NCI-H774 (cell line): ENCODE measurements at regions not wholly inside any gene's neighbourhood (a gene's known extent, or its start where the extent isn't known, plus 50 kb on each side); places are given as distances from the start of the nearest gene placed in this dataset.

Experiments
- DNase-seq: peaks from one replicate; lab custom pipeline; 2025; lab: John Stamatoyannopoulos, UW

DNA sequence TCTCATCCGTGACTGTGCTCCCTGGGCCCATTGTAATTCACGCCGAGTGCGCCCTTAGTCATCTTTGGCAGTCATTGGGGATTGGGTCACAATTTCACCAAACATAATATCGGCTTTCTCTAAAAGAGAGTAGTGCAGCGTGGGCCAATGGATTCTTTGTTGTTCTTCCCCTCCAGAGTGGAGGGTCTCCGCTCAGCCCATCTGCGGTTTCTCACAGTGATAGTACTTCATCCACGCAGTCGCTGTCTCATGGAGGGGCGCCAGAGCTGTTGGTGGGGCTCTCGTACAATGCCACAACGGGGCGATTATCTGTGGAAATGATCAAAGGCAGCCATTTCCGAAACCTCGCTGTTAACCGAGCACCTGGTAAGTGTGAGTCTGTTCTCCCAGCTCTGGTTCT lies 321.8 kb downstream of the SNAPC1 start:
- no peak for DNase-seq

DNA sequence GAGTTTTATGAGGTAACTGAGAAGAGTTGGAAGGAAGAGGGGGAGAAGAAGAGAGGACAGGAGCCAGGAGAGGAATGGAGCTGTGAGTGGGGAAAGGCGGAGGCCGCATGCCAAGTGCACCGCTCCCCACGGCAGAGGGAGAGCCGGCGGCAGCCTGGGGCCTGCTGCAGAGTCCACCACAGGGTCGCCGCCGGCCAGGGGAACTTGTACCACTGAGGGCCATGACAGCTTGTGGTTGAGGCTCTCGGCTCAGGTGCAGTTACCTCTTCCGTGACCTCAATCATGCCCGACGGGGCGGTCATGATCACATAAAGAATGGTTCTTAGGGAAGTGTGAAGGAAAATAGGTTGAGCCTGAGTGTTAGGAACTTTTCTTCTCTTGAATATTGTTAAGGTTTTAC lies 325.0 kb downstream of the SNAPC1 start:
- DNase-seq = no peak

DNA sequence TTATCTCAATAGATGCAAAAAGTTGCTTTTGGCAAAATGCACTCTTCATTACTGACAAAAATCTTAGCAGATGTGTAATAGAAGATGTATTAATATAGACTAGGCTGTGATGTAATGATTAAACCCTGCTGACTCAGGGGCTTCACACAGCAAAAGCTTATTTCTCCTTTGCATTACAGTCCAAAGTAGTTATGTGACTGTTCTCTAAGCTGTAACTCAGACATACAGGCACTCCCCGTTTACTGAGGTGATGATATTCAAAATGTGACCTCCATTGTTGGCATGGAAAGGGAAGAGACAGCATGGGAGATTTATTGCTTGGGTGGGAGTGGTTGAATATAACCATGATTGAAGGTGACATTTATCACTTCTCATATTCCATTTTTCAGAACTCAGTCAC lies 331.5 kb downstream of the SNAPC1 start:
- DNase-seq = no peak

DNA sequence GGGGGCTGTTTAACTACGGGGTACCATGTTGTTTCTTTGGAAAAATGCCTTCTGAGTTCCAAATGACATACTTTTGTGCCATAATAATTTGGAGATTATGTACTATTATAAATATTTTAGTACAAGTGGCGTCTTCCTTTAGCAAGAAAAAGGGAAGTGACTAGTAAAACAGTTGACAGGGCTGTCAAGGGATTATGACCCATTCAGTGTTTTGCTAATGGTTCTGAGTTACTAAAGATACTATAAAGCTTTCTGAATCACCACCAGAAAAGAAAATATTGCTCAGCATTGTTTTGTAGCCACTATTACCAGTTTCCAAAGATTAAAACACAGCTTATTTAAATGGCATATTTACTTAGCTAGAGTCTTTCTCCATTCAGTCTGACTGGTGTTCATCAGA lies 334.9 kb downstream of the SNAPC1 start:
- no peak for DNase-seq

DNA sequence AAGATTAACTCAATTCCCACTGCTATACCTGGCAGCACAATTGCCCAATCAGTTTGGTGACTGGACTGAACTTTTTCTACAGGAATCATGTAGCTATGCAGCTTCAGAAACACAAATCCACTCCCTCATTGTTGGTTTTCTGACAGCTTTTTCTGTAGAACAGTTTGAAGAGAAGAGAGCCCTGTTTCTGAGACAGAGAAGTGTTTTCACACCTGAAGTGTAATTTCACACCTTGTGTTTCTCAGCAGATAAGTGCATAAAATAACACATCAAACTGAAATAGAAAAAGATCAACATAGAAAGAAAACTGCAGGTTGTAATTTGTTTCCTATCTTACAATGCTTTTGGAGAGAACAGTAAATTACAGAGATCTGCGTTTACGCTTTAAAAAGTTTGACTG lies 335.6 kb downstream of the SNAPC1 start:
- no peak for DNase-seq

DNA sequence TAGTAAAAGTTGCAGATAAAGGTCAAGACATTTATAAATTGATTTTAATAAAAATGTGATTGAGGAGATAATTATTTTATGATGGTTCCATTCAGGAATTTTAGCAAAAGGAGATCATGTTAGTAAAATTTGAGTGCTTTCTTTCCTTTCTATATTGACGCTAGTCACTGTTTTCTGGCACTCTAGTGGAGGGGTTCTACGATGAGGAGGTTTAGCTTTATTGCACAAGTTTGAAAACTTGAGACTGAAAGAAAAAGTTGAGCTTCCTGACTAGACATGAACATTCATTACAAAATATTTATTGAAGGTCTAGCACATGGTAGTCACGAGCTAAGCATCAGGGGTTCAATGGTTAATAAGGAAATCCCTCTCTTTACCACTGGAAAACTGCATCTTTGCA lies 336.1 kb downstream of the SNAPC1 start:
- no peak for DNase-seq

DNA sequence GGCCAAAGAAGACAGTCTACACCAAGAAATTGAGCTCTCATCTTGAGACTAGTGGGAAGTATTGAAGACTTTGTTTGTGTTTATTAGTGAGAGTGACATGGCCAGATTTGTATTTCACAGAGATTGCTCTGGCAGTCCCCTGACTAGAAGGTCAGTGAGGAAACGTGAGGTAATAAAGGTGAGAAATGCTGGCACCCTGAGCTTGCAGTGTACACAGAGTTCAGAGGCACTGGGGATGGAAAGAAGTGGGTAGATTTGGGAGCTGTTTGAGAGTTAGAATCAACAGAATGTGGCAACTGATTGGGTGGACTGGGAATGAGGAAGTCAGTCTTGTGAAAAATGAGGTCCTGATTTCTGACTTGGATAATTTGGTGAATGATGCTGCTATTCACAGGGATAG lies 336.9 kb downstream of the SNAPC1 start:
- no peak for DNase-seq

DNA sequence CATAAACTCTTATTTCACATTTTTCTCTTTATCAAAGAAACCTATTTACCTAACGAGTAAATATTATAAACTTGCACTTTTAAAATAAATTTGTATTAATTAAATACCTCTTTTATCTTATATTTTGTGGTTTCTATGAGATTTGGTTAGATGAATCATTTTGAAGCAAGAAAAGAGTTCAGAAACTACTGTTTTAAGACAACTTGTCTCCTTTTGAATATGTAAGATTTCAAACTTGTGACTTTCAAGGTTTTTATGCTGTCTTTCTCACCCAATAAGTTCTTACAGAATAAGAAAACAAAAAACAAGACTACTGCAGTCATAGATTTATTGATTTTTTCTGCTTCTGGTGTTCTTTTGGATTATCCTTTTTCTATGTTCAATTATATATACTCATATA lies 339.0 kb downstream of the SNAPC1 start:
- no peak for DNase-seq

DNA sequence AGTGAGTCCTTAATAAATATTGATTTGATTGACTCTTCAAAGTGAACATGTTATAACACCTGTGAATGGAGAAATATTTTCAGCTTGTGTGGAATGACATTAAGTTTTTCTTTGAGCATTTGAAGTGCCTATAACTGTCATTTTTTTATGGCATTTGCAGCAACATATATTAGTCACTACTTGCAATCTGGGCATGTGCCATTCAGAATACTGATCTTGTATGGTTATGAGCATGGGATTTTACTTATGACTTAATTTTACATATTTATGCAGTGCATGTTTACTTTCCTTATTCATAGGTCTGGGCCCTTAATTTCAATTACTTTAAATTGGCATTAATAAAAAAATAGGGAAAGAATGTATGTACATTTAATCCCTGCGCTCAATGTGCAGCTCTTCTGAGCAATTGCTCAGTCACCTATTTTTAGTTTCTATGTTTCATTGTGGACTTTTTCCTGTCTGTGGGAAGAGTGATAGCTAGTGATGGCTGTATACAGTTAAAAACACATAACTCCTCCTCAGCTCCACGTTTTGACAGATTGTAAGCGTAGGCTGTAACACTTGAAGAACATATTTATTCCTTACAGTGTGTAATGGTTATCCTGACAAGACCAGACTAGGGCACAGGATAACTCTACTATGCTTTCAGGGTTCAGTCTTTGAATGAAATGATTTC lies 339.6 kb downstream of the SNAPC1 start:
- DNase-seq = no peak

DNA sequence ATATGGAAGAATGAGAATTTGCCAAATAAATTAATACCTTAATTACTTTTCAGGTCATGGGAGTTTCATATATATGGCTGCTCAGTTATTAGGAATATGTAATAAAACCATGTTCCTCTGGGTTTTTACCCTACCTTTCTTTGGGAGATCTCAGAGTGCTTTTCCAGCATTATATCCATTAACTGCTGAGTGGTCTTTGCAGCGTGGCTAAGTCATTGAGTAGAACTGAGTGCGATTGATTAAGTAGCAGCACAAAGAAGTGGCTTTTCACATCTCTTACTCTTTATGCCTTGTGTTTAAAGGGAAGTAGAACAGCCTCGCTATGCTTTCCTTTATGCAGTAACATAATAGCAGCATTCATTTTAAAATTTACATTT lies 340.1 kb downstream of the SNAPC1 start:
- DNase-seq = no peak

DNA sequence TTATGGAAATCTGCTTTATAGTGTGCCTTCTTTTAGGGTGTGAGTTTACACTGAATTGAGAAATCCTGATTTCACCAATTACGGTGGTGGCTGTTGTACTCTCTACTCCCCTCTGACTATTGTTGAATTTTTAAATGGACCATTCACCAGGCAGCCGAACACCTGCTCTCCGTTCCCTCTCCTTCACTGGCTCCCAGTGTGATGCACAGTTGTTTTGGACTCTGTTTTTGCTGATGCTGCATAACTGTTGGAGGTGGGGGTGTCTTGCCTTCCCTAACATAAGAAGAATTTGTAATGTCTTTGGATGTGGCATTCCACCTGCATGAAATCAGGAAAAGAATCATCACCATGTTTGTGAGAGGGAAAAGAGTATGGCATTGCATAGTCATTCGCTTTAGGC lies 341.2 kb downstream of the SNAPC1 start:
- no peak for DNase-seq

DNA sequence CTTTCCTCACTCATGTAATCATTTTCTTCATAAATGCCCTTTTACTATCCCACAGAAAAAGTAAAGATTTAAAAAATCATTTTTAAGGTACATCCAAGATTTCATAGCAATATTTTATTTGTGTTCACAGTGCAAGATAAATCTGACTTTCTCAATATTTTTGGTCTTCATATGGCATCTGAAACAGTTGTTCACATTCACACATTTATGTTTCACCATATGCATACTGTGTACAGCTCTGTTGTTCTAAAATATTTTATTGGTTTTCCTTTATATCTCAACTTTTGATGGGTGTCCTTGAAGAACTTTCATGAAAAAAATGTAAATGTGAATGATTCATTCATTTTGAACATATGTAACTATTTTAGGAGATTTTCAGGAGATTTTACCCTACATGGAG lies 348.7 kb downstream of the SNAPC1 start:
- no peak for DNase-seq

DNA sequence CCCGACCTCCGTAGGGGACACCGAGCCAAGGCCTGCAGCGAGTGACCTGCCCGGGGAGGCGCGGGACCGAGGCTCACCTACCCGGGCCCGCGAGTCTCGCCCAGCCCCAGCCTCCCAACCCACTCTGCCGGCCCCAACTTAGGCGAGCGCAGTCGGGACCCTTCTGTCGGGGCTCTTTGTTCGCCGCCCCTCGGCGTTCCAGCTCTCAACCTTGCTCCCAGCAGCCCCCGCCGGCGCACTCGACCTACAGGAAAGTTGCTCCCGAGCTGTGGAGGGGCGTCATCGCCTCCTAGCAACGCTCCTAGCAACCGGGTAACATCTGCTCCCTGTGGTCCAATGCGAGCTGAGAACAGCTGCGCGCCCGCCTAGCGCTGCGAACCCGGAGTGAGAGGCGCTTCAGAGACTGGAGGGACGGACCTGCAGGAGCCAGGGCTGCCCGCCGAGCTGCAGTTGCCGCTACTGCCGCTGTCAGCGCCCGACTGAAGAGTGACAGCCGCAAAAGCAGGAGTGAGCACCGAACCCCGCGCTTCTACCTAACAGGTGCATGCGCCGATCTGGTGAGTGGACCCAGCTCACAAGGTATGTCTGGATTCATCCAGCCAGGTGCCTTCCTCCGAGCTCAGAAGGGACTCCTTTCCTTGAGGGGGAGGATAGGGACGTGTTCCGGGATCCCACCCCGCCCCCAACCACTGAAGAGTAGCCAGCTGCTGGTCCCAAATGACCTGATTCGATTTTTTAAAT lies 355.0 kb downstream of the SNAPC1 start:
- peak; percentile 58 for DNase-seq

DNA sequence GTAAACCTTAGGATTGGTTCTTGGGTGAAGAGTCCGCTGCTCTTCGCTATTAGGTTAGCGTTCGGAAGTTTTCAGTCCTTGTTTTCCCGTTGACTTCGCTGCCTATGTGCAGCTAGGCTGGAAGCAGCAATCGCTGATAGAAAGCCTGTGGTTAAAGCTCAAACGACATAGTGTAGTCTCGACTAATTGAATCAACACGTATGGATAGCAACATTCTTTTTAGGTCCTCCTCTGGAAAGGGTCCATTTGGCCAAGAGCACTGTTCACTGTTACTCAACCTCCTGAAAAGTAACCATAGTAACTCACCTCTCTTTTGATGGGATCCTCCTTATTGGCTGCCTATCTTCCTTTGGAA lies 355.5 kb downstream of the SNAPC1 start:
- no peak for DNase-seq

DNA sequence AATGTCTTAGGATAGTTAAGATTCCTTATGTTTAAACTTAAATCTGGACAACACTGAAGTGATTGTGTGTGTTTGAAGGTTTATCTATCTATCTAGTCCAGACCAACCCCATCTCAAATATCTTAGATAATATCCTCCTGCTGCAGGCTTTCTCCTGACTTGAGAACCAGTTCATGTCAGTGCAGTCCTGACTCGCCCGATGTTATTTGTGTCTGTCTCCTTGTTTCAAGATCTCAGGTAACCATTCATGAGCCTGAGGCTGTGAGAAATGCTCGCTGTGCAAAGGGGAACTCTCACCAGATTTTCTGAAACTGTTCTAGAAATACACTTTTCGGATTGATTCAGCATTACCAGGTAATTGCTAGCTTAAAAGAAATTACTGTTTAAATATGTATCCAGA lies 356.2 kb downstream of the SNAPC1 start:
- no peak for DNase-seq

DNA sequence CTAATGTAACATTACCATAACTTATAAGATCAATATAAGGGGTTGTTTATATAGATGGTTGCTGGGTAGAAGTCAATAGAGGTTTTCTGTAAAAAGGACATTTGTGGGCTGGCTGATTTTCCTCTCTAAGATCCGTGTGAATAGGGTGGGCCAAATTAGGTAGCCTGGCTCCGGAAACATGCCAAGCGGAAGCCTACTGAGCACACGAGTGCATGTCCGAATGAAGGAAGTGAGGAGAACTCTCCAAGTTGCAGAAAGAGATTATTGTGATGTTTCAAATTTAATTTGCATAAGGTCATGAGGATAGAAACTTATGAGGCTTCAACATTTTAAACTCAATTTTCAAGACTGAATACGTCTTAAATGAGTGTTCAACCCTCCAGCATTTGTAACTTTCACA lies 356.7 kb downstream of the SNAPC1 start:
- DNase-seq = no peak

DNA sequence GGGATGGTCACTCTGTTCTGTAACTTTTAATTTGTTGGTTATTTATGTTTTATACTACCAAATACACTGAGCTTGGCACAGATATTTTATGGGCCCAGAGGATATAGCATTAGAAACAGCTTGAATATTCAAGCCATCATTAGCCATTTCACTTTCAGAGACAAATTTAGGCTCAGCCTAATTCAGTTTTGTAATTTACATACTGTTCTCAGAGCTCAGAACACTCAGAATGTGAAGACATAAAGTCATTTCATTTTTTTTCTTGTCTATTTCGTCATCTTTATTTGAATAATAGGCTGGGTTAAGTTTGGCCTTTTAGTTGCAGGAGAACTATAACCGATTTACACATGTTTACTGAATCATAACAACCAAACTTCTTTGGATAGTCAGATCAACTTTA lies 361.7 kb downstream of the SNAPC1 start:
- no peak for DNase-seq

DNA sequence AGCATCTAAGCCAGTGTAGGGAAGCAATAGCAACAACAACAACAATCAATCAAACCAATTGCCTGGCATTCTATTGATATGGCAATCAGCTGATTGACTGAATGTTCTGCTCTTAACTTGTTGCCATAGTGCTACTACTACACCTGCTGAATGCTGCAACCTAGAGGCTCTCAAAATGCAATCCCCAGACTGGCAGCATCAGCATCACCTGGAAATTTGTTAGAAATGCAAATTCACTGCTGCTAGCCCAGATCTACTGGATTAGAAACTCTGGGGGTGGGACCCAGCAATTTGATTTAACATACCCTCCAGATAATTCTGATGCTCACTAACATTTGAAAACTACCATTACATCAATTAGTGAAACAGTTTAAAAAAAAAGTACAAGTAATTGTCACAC lies 363.6 kb downstream of the SNAPC1 start:
- DNase-seq = no peak

DNA sequence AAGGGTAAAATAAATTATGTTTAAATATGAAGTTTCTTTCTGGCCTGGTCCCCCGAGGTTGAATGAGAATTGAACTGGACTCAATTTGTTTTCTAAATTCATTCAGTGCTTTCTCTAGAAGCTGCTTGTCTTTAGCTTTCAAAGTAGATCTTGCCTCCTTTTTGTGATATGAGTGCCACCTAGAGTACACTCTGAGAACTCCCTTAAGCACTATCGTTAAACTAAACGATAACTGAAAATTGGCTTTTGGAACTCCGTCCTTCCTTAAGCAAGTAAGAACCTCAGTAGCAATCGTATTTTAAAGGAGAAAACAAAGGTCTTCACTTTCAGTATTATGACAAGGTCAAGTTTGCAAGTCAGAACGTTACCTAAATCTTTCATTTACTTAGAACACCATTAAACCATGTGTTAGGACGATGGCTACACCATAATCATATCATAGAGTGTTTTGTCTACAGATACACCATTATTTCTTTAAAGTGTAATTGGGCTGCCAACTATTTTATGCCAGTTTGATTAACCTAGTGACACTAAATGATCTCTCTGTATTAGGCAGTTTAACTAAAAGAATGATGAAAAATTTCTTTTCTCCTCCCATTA lies 364.8 kb downstream of the SNAPC1 start:
- DNase-seq = peak; percentile 42

DNA sequence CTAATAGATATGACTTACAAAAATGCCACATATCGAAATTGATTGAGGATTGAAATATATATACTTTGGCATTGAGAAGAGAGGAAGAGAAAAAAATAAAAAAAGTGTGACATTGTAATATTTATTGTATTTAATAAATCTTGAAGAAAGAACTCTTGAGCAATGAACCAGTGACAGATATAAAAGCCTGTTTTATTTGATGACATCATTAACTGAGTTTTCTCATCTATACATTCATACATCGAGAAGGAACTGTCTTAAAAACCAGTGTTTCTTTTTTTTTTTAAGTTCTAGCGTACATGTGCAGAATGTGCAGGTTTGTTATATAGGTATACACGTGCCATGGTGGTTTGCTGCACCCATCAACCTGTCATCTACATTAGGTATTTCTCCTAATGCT lies 368.2 kb downstream of the SNAPC1 start:
- no peak for DNase-seq

DNA sequence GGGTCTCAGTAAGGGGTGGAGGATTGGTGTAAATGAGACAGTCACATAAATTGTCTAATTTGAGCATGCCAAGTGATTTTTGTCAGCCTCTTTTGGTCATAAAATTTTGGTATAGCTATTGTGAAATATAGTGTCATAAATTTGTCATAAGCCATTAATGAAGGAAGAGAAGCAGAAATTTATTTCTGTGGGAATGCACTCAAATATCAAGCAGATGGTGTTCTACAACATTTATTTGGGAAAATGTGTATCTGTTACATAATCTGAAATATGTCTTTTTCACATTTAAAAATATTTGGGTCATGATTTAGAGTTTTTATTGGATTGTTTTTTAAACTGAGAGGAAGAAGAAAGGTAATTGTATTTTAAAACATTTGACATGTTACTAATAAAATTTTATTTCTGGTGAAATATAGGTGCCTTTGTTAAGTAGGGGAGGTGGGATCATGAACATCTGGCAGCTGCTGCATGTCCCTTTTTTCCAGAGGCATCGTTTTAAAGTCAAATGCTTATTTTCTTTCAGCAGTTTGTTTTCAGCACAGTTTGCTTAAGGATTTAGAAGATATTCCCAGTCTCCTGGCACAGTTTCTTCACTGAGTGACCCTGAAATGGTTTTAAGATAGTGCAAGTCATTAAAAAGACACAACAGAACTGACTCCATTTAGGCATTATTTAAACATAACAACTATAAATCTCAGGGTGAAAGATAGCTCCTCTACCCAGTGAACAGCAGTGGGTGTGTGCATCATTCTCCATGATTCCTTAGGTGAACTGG lies 371.7 kb downstream of the SNAPC1 start:
- DNase-seq = no peak

DNA sequence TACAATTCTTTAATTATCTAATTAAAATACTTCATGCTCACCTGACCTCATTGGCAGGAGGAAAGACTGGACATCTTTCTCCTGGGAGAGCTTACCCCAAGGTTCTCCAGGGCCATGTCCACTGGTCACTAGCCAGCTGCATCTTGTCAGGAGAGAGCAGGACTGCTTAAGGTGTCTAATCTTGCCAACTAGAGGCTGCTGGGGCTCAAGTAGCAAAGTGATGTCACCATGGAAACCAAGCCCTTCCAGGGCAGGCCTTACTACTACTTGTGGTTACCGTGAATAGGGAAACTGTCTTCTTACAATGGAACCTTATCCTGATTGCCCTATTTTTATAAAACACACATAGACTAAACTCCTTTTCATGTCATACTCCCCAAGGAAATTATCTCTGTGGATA lies 376.4 kb downstream of the SNAPC1 start:
- no peak for DNase-seq

DNA sequence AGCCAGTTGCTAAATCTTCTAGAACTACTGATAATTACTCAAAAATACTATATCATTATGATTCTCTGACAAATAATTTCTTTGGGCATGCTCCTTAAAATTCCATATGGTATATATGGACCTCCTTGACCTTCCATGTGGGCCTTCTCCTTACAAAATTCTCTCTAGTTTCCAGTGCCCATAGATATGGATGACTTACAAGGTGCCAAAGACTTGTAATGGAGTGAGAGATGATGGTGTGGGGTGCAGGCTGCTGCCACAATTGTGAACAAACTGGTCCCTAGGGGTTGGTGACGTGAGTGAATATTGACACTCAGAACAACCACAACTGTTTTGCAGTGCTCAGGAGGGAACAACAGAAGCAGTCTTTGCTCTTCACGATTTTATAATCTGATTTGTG lies 378.9 kb downstream of the SNAPC1 start:
- no peak for DNase-seq
